B cell (primary cell): ENCODE measurements at regions not wholly inside any gene's neighbourhood (a gene's known extent, or its start where the extent isn't known, plus 50 kb on each side); places are given as distances from the start of the nearest gene placed in this dataset.

Experiments used
- ATAC-seq: fragments of 200-7000 bp; cut with Tn5 transposase; one replicate; pipeline ENCODE4 v1.10.0; 2021; ENCODE audit warnings: low read depth, mild to moderate bottlenecking, moderate number of reproducible peaks, moderate library complexity
- CTCF ChIA-PET: fragments of 350-600 bp; sonication (Branson Sonifier 250); formaldehyde crosslinking; loops from one replicate; lab custom pipeline; 2021; ENCODE audit warnings: antibody characterized with exemption, inconsistent platforms; lab: Charles Lee
- POLR2A ChIA-PET: fragments of 350-600 bp; sonication (Branson Sonifier 250); formaldehyde crosslinking; loops from one replicate; lab custom pipeline; 2021; ENCODE audit warnings: antibody characterized with exemption; lab: Charles Lee
- DNase-seq: peaks from one replicate; pipeline ENCODE4 v3.0.0; 2013
- H2AFZ ChIP-seq: 2 replicates; pipeline ENCODE4 v1.6.1; 2012; ENCODE audit warnings: mild to moderate bottlenecking, low read depth, low read length; ENCODE audit not compliant: insufficient read depth, poor library complexity, severe bottlenecking
- H3K27ac ChIP-seq, 2 donors: 1 replicate in 1 of 2; 2 replicates in 1 of 2; pipeline ENCODE4 v1.5.1; 2012 to 2013; ENCODE audit warnings: low read length in 2 of 2, mild to moderate bottlenecking in 2 of 2, moderate library complexity in 1 of 2
- H3K27me3 ChIP-seq, 4 experiments: fragments of 200-600 bp in 1 of 4; sonication (generic) in 1 of 4; replicated peaks in 1 of 4; 1 replicate in 2 of 4; 2 replicates in 2 of 4; pipeline versions ENCODE4 v1.6.1 to v1.7.0; 2013 to 2016; ENCODE audit warnings: low read length in 3 of 4, mild to moderate bottlenecking in 2 of 4, mixed read lengths in 1 of 4, moderate library complexity in 1 of 4; ENCODE audit not compliant: insufficient read depth in 4 of 4, control insufficient read depth in 3 of 4; ENCODE audit errors: control extremely low read depth in 1 of 4
- H3K36me3 ChIP-seq, 2 experiments: replicated peaks in 1 of 2; 1 replicate in 1 of 2; 2 replicates in 1 of 2; pipeline versions ENCODE4 v1.6.1 to v1.7.1; 2013; ENCODE audit warnings: low read length in 1 of 2; ENCODE audit not compliant: insufficient read depth in 2 of 2, control insufficient read depth in 1 of 2; ENCODE audit errors: control extremely low read depth in 1 of 2, extremely low read depth in 1 of 2
- H3K4me1 ChIP-seq, 2 donors: fragments of 200-600 bp in 1 of 2; sonication (generic) in 1 of 2; 1 replicate in 1 of 2; 2 replicates in 1 of 2; pipeline versions ENCODE4 v1.5.1 to v1.6.1; 2013 to 2017; ENCODE audit warnings: low read length in 2 of 2; ENCODE audit not compliant: control insufficient read depth in 2 of 2, insufficient read depth in 2 of 2
- H3K4me2 ChIP-seq: replicated peaks from 2 replicates; pipeline ENCODE3; 2012; ENCODE audit warnings: mild to moderate bottlenecking, low read depth, low read length; ENCODE audit not compliant: poor library complexity, severe bottlenecking
- H3K4me3 ChIP-seq, 5 experiments: fragments of 200-600 bp in 1 of 5; sonication (generic) in 1 of 5; 1 replicate in 3 of 5; 2 replicates in 2 of 5; pipeline versions ENCODE4 v1.5.1 to v1.7.0; 2011 to 2016; ENCODE audit warnings: low read length in 4 of 5, mild to moderate bottlenecking in 4 of 5, low read depth in 2 of 5, control low read depth in 1 of 5, moderate library complexity in 1 of 5; ENCODE audit not compliant: insufficient read depth in 1 of 5; ENCODE audit errors: control extremely low read depth in 1 of 5, extremely low read depth in 1 of 5
- H3K79me2 ChIP-seq: fragments of 200-600 bp; sonication (generic); one replicate; pipeline ENCODE4 v1.6.0; 2016; ENCODE audit warnings: low read length; ENCODE audit not compliant: control insufficient read depth, insufficient read depth
- H3K9ac ChIP-seq: fragments of 200-600 bp; sonication (generic); 2 replicates; pipeline ENCODE4 v1.6.1; 2017; ENCODE audit warnings: mild to moderate bottlenecking, low read length, moderate library complexity
- H3K9me3 ChIP-seq, 3 donors: one replicate each; pipeline versions ENCODE4 v1.6.1 to v1.7.1; 2013; ENCODE audit warnings: low read length in 2 of 3; ENCODE audit not compliant: control insufficient read depth in 2 of 3, insufficient read depth in 1 of 3; ENCODE audit errors: control extremely low read depth in 1 of 3
- H4K20me1 ChIP-seq: 2 replicates; pipeline ENCODE4 v1.6.0; 2012; ENCODE audit warnings: mild to moderate bottlenecking, low read length; ENCODE audit not compliant: insufficient read depth, control insufficient read depth, poor library complexity, severe bottlenecking
- H3K27ac Mint-ChIP-seq: one replicate; pipeline ENCODE4 v1.8.0; 2021; ENCODE audit warnings: mixed read lengths
- H3K27me3 Mint-ChIP-seq: one replicate; pipeline ENCODE4 v1.8.0; 2021; ENCODE audit warnings: mixed read lengths
- H3K4me1 Mint-ChIP-seq: one replicate; pipeline ENCODE4 v1.8.0; 2021; ENCODE audit warnings: mixed read lengths
- H3K4me3 Mint-ChIP-seq: one replicate; pipeline ENCODE4 v1.8.0; 2021; ENCODE audit warnings: mixed read lengths
- H3K9me3 Mint-ChIP-seq: one replicate; pipeline ENCODE4 v1.8.0; 2022; ENCODE audit warnings: mixed read lengths; ENCODE audit not compliant: insufficient read depth
- EZH2 ChIP-seq: IDR thresholded peaks from 2 replicates; pipeline ENCODE4 v1.6.1; 2012; ENCODE audit warnings: borderline replicate concordance, low read depth, mild to moderate bottlenecking, moderate library complexity, low read length; ENCODE audit not compliant: insufficient read depth, poor library complexity, severe bottlenecking
- WGBS: methylation state at CpG from one replicate; pipeline ENCODE4 v1.1.5; 2013; ENCODE audit warnings: missing lambda C conversion rate; ENCODE audit not compliant: insufficient coverage; 5-methylcytosine and 5-hydroxymethylcytosine counted together
- intact Hi-C: fragments of 100-400 bp; cut with micrococcal nuclease; formaldehyde crosslinking; loops from one replicate; pipeline ENCODE4 v1.10.0; 2022
- TF ChIP-seq, protein P1 (sequence below): fragments of 200-600 bp; IDR thresholded peaks from one replicate; pipeline ENCODE4 v1.8.0; 2022; ENCODE audit warnings: antibody characterized with exemption, mild to moderate bottlenecking

DNA sequence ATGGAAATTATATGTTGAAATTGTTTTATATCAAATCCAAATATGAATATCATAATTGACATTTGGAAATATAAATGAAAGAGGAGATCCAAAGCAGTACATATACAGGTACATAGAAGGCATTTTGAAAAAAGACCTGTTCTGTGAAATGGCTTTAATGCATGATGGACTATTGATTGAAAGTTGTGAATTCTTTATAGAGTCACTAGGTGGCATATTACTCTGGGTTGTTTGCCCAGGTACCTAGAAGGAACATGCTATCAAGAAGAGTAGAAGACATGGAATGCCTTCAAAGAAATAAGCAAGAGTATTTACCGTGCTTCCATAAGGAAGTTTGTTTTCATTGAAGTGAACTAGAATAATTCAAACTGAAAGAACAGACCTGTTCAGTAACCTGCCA lies 160.0 kb upstream of the ANK3 start:
- Histone ChIP-seq H2AFZ (no peak overlapping the region), H3K27ac (no peak overlapping the region), H3K27me3 (no peaks in the 10 kb centered on the region), H3K9ac (no peak overlapping the region), H3K9me3 (peaks cover 0 to 4% (median 0%) of the 10 kb centered on the region in 3 donors), H3K79me2 (no peaks in the 10 kb centered on the region), H3K4me1 (no peaks in the 10 kb centered on the region), H3K36me3 (no peaks in the 10 kb centered on the region), H3K4me2 (no peak overlapping the region), H3K4me3 (no peak overlapping the region), H4K20me1 (no peaks in the 10 kb centered on the region)
- Mint-ChIP-seq H3K27me3 (no peaks in the 10 kb centered on the region), H3K9me3 (peaks cover 4% of the 10 kb centered on the region), H3K27ac (no peak overlapping the region), H3K4me3 (no peak overlapping the region), H3K4me1 (no peaks in the 10 kb centered on the region)
- ChIA-PET CTCF (no interaction called here), POLR2A (no interaction called here)
- TF ChIP-seq, protein P1, sequence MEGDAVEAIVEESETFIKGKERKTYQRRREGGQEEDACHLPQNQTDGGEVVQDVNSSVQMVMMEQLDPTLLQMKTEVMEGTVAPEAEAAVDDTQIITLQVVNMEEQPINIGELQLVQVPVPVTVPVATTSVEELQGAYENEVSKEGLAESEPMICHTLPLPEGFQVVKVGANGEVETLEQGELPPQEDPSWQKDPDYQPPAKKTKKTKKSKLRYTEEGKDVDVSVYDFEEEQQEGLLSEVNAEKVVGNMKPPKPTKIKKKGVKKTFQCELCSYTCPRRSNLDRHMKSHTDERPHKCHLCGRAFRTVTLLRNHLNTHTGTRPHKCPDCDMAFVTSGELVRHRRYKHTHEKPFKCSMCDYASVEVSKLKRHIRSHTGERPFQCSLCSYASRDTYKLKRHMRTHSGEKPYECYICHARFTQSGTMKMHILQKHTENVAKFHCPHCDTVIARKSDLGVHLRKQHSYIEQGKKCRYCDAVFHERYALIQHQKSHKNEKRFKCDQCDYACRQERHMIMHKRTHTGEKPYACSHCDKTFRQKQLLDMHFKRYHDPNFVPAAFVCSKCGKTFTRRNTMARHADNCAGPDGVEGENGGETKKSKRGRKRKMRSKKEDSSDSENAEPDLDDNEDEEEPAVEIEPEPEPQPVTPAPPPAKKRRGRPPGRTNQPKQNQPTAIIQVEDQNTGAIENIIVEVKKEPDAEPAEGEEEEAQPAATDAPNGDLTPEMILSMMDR: no peak
- no peak for TF ChIP-seq EZH2
- intact Hi-C loops: loop anchor here (5.0 kb wide), 1 partner anchor 218 kb away; no protein-coding TSS in a partner anchor
- no CpG with 5 or more reads among the region's 1 CpG for WGBS
- ATAC-seq (peak; percentile 33), DNase-seq (no peak)

DNA sequence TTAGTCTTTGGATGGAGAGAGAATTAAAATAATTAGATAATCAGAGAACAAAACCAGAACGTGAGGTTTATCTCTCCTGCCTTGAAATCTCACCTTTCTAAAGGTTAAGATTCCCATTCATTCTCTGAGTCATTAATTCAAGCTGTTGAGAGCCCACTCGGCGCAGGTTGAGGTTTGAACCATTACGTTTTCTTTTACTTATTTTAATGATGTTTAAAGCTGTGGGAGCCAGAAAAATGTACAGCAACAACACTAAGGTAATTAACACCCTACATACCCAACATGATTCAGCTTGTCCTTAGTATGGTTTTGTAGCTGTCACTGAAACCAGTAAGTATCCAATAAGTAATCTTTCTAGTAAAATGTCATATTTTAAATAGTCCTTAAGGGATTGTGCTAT lies 153.0 kb upstream of the ANK3 start:
- Mint-ChIP-seq H3K27me3 (no peaks in the 10 kb centered on the region), H3K27ac (no peak overlapping the region), H3K9me3 (no peaks in the 10 kb centered on the region), H3K4me1 (peaks cover 6% of the 10 kb centered on the region), H3K4me3 (no peak overlapping the region)
- no peak overlapping the region for H2AFZ ChIP-seq
- H3K36me3 ChIP-seq: no peaks in the 10 kb centered on the region
- H4K20me1 ChIP-seq: no peaks in the 10 kb centered on the region
- no peaks in the 10 kb centered on the region for H3K79me2 ChIP-seq
- peaks cover 0 to 4% of the 10 kb centered on the region in 2 donors for H3K4me1 ChIP-seq
- intact Hi-C loops: no loop called here
- no peaks in the 10 kb centered on the region for H3K9me3 ChIP-seq
- WGBS: no CpG with 5 or more reads among the region's 4 CpGs
- ChIA-PET POLR2A (no interaction called here), CTCF (no interaction called here)
- H3K4me3 ChIP-seq: no peak overlapping the region
- no peak overlapping the region for H3K9ac ChIP-seq
- TF ChIP-seq EZH2: no peak
- TF ChIP-seq, protein P1: no peak
- H3K27me3 ChIP-seq: no peaks in the 10 kb centered on the region
- no peak for ATAC-seq
- H3K4me2 ChIP-seq: no peak overlapping the region
- no peak overlapping the region for H3K27ac ChIP-seq
- DNase-seq: no peak
